ENCODE measurements at regions not wholly inside any gene's neighbourhood (a gene's known extent, or its start where the extent isn't known, plus 50 kb on each side); places are given as distances from the start of the nearest gene placed in this dataset.

DNA sequence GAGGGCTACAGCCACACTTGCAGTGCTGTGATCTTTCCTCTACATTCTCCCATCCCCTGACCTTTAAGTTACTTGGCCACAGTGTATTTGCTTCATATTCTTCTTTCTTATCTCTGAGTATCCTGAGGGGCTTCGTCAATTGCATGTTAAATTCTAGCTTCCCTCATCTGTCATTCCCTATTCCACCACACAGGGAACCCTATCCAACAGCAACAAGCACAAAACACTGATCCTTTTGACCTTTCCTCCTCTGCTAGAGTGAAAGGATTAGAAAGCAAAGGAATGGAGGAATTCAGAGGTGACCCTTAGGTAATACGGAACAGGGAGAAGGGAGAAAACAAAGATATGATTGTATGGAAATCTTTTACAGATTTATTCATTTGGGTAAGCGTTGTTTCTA, 1061.7 kb upstream of the TENM4 start:
- WGBS, 2 donors, result 47 to 65% methylated on average over 3 of the region's 3 CpGs
- no peaks in the 10 kb centered on the region for H3K27me3 ChIP-seq
- no peak for DNase-seq
- peaks cover 0 to 4% (median 0%) of the 10 kb centered on the region in 4 donors for H3K9me3 ChIP-seq
- TF ChIP-seq POLR2AphosphoS5 (IDR thresholded peaks at IDR 0.05) (no peak), EP300 (IDR thresholded peaks at IDR 0.05) (no peak), POLR2A (IDR thresholded peaks at IDR 0.05) (no peak)
- TF ChIP-seq, protein P1, sequence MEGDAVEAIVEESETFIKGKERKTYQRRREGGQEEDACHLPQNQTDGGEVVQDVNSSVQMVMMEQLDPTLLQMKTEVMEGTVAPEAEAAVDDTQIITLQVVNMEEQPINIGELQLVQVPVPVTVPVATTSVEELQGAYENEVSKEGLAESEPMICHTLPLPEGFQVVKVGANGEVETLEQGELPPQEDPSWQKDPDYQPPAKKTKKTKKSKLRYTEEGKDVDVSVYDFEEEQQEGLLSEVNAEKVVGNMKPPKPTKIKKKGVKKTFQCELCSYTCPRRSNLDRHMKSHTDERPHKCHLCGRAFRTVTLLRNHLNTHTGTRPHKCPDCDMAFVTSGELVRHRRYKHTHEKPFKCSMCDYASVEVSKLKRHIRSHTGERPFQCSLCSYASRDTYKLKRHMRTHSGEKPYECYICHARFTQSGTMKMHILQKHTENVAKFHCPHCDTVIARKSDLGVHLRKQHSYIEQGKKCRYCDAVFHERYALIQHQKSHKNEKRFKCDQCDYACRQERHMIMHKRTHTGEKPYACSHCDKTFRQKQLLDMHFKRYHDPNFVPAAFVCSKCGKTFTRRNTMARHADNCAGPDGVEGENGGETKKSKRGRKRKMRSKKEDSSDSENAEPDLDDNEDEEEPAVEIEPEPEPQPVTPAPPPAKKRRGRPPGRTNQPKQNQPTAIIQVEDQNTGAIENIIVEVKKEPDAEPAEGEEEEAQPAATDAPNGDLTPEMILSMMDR (IDR thresholded peaks at IDR 0.05), result no peak
- no peak overlapping the region for H3K27ac ChIP-seq
- no peaks in the 10 kb centered on the region for H3K4me1 ChIP-seq
- no peak overlapping the region for H3K4me3 ChIP-seq
- ATAC-seq (ENCODE audit: low FRiP score in 2 of 2), result no peak
- H3K36me3 ChIP-seq, result no peaks in the 10 kb centered on the region

DNA sequence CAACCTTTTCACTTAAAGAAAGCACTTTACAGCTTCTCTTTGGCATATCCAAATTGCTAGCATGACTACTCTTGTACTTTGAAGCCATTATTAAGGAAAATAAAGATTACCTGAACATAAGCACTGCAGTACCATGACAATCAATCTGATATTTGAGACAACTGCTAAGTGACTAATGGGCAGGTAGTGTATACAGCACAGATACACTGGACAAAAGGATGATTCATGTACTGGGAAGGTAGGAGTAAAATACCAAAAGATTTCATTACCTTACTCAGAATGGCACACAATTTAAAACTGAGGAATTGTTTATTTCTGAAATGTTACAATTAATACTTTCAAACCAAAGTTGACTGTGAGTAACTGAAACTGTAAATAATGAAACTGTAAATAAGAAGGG, 1054.3 kb upstream of the TENM4 start:
- no peaks in the 10 kb centered on the region for H3K36me3 ChIP-seq
- DNase-seq, result no peak
- no peak overlapping the region for H3K4me3 ChIP-seq
- H3K4me1 ChIP-seq, result no peaks in the 10 kb centered on the region
- no peak overlapping the region for H3K27ac ChIP-seq
- no peaks in the 10 kb centered on the region for H3K27me3 ChIP-seq
- TF ChIP-seq POLR2AphosphoS5 (IDR thresholded peaks at IDR 0.05) (no peak), EP300 (IDR thresholded peaks at IDR 0.05) (no peak)
- TF ChIP-seq, protein P1 (IDR thresholded peaks at IDR 0.05), result no peak
- ATAC-seq (ENCODE audit: low FRiP score in 2 of 2), result no peak
- H3K9me3 ChIP-seq, result peaks cover 0 to 7% (median 0%) of the 10 kb centered on the region in 4 donors

DNA sequence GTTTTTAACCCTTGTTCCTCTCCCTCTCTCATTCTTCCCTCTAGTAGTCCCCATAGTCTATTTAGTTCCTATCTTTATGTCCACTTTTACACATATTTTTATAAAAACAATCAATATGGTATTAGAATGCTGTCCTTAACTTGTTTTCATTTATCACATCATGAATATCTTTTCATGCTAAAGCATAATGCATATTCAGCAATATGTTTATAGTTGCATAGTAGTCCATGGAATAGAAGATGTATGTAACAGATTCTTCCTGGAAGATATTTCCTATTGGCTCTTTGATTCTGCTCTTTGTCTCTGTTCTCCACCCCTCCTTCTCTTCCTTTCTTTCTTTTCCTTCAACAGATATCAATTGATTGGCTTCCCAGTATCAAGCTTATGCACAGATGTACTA, 1047.1 kb upstream of the TENM4 start:
- Histone ChIP-seq H3K4me1 (no peaks in the 10 kb centered on the region), H3K27me3 (no peaks in the 10 kb centered on the region), H3K9me3 (no peaks in the 10 kb centered on the region), H3K36me3 (no peaks in the 10 kb centered on the region), H3K4me3 (no peak overlapping the region), H3K27ac (no peak overlapping the region)
- no peak for TF ChIP-seq POLR2A (IDR thresholded peaks at IDR 0.05)
- TF ChIP-seq, protein P1 (IDR thresholded peaks at IDR 0.05), result no peak
- TF ChIP-seq EP300 (IDR thresholded peaks at IDR 0.05), result no peak
- TF ChIP-seq POLR2AphosphoS5 (IDR thresholded peaks at IDR 0.05), result no peak
- no peak for ATAC-seq (ENCODE audit: low FRiP score in 2 of 2)
- no peak for DNase-seq

DNA sequence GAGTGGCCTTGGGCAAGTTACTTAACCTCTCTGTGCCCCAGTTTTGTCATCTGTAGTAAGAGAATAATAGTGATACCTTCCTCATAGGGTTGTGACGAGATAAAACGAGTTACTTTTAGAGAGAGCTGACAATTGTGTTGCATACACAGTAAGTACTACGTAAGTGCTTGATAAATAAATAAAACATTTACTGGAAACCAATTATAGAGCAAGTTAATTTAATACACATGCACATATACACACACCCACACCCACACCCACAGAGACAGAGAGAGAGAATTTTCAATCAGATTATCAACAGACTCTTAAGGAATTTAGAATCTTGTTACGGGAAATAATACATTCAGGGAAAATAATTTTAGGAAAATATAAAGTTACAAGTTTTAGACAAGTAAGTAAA, 1045.8 kb upstream of the TENM4 start:
- Histone ChIP-seq H3K4me1 (no peaks in the 10 kb centered on the region), H3K27ac (no peak overlapping the region), H3K27me3 (no peaks in the 10 kb centered on the region), H3K4me3 (no peak overlapping the region), H3K9me3 (no peaks in the 10 kb centered on the region), H3K36me3 (no peaks in the 10 kb centered on the region)
- WGBS, 2 donors, result 80 to 86% methylated on average over 4 of the region's 4 CpGs
- TF ChIP-seq, protein P1 (IDR thresholded peaks at IDR 0.05), result no peak
- TF ChIP-seq POLR2AphosphoS5 (IDR thresholded peaks at IDR 0.05) (no peak), EP300 (IDR thresholded peaks at IDR 0.05) (no peak), POLR2A (IDR thresholded peaks at IDR 0.05) (no peak)
- ATAC-seq (ENCODE audit: low FRiP score in 2 of 2), result no peak
- DNase-seq, result no peak

DNA sequence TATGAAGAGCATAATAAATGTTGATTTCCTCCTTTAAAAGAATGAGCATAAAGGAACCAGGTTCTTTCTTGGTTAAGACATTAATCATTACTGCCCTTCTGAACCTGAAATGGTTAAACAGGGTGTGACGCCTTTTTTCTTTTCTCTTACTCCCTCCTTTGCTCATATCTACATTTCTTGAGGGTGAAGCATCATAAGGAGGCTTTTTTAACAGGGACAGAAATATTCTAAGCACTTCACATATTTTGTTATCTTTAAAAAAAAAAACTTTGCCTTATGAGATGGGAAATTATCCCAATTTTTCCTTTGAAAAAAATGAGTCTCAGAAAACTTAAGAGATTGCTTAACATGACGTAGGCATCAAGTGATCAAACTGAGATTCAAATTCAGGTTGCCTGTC, 1036.3 kb upstream of the TENM4 start:
- H3K27ac ChIP-seq, result no peak overlapping the region
- TF ChIP-seq POLR2AphosphoS5 (IDR thresholded peaks at IDR 0.05), result no peak
- TF ChIP-seq, protein P1 (IDR thresholded peaks at IDR 0.05), result no peak
- no peak for TF ChIP-seq POLR2A (IDR thresholded peaks at IDR 0.05)
- TF ChIP-seq EP300 (IDR thresholded peaks at IDR 0.05), result no peak
- H3K4me3 ChIP-seq, result no peak overlapping the region
- no peaks in the 10 kb centered on the region for H3K4me1 ChIP-seq
- H3K9me3 ChIP-seq, result no peaks in the 10 kb centered on the region
- no peaks in the 10 kb centered on the region for H3K36me3 ChIP-seq
- 71 to 78% methylated on average over 2 of the region's 2 CpGs for WGBS, 2 donors
- ATAC-seq (ENCODE audit: low FRiP score in 2 of 2), result no peak
- no peaks in the 10 kb centered on the region for H3K27me3 ChIP-seq
- no peak for DNase-seq
